MCF 10A (cell line): ENCODE measurements at regions not wholly inside any gene's neighbourhood (a gene's known extent, or its start where the extent isn't known, plus 50 kb on each side); places are given as distances from the start of the nearest gene placed in this dataset.

ENCODE experiments used
- BruUV-seq: library from RNA; stranded (reverse); fragments of 400-500 nt; replicated peaks from 2 replicates; lab custom pipeline; 2021; lab: Mats Ljungman, UMichigan
- CTCF ChIA-PET: fragments of 300-600 bp; sonication (Branson Sonifier 250); formaldehyde crosslinking; extraction: SDS; loops from one replicate; lab custom pipeline; 2021; ENCODE audit warnings: antibody characterized with exemption, inconsistent platforms; lab: Yijun Ruan, JAX
- POLR2A ChIA-PET: fragments of 300-600, 350-650 bp; sonication (Branson Sonifier 250); formaldehyde crosslinking; extraction: SDS; loops from one replicate; lab custom pipeline; 2020; ENCODE audit warnings: antibody characterized with exemption, inconsistent platforms; lab: Yijun Ruan, JAX
- DNase-seq: peaks from one replicate; pipeline ENCODE4 v3.0.0-alpha.2; 2018; ENCODE audit not compliant: unreplicated experiment
- H3K27ac Mint-ChIP-seq: one replicate; pipeline ENCODE4 v1.8.0; 2022; ENCODE audit warnings: mild to moderate bottlenecking, low read depth, mixed read lengths; ENCODE audit not compliant: unreplicated experiment
- H3K27me3 Mint-ChIP-seq: one replicate; pipeline ENCODE4 v1.8.0; 2022; ENCODE audit warnings: mixed read lengths; ENCODE audit not compliant: insufficient read depth, unreplicated experiment
- H3K36me3 Mint-ChIP-seq: one replicate; pipeline ENCODE4 v1.8.0; 2022; ENCODE audit warnings: mild to moderate bottlenecking, moderate library complexity, mixed read lengths; ENCODE audit not compliant: insufficient read depth, unreplicated experiment
- H3K4me1 Mint-ChIP-seq: one replicate; pipeline ENCODE4 v1.8.0; 2022; ENCODE audit warnings: mixed read lengths; ENCODE audit not compliant: insufficient read depth, unreplicated experiment
- H3K4me3 Mint-ChIP-seq: one replicate; pipeline ENCODE4 v1.8.0; 2022; ENCODE audit warnings: mild to moderate bottlenecking, moderate library complexity, mixed read lengths; ENCODE audit not compliant: unreplicated experiment
- H3K9me3 Mint-ChIP-seq: one replicate; pipeline ENCODE4 v1.8.0; 2022; ENCODE audit warnings: mixed read lengths; ENCODE audit not compliant: unreplicated experiment
- CTCF ChIP-seq: fragments of 200-600 bp; IDR thresholded peaks from one replicate; pipeline ENCODE4 v1.8.0; 2022; ENCODE audit warnings: antibody characterized with exemption, mild to moderate bottlenecking; ENCODE audit not compliant: unreplicated experiment
- intact Hi-C: fragments of 100-400 bp; cut with micrococcal nuclease; formaldehyde crosslinking; loops from 2 replicates; pipeline ENCODE4 v1.14.1; 2022

- Mint-ChIP-seq H3K27me3 (no peaks in the 10 kb centered on the region), H3K4me3 (no peak overlapping the region), H3K36me3 (no peaks in the 10 kb centered on the region), H3K27ac (no peak overlapping the region), H3K9me3 (no peaks in the 10 kb centered on the region), H3K4me1 (no peaks in the 10 kb centered on the region)
- intact Hi-C loops = no loop called here
- ChIA-PET POLR2A (interaction anchor here (0.7 to 1.3 kb wide), 2 partner anchors 14 to 33 kb away, joined by 3 to 4 read pairs; no protein-coding TSS in a partner anchor), CTCF (interaction anchor here (0.6 to 1.7 kb wide), 6 partner anchors 14 to 506 kb away, joined by 3 to 7 read pairs (median 3); no protein-coding TSS in a partner anchor)
- DNase-seq = no peak
- BruUV-seq = no TSS peak
- no peak for TF ChIP-seq CTCF
These were observed 50.2 kb upstream of the BCL11A start for GRCh38 chr2:60603533-60604190.

- TF ChIP-seq CTCF = no peak
- H3K9me3 Mint-ChIP-seq = no peaks in the 10 kb centered on the region
- ChIA-PET CTCF (interaction anchor here (0.6 kb wide), 1 partner anchor 1472 kb away, joined by 3 read pairs; no protein-coding TSS in a partner anchor), POLR2A (no interaction called here)
- intact Hi-C loops = no loop called here
- BruUV-seq = no TSS peak
- no peak overlapping the region for H3K27ac Mint-ChIP-seq
- no peak for DNase-seq
- no peaks in the 10 kb centered on the region for H3K36me3 Mint-ChIP-seq
- no peaks in the 10 kb centered on the region for H3K4me1 Mint-ChIP-seq
- no peaks in the 10 kb centered on the region for H3K27me3 Mint-ChIP-seq
- no peak overlapping the region for H3K4me3 Mint-ChIP-seq
These were observed 51.1 kb upstream of the BCL11A start for GRCh38 chr2:60604486-60605064.

- no TSS peak for BruUV-seq
- CTCF ChIA-PET = interaction anchor here (0.6 to 1.2 kb wide), 3 partner anchors 8 to 37 kb away, joined by 3 to 7 read pairs (median 6); no protein-coding TSS in a partner anchor
These were observed 52.4 kb upstream of the BCL11A start for GRCh38 chr2:60605866-60606265.

More at GRCh38 chr2:60605866-60606265, 52.4 kb upstream of the BCL11A start:
- Mint-ChIP-seq H3K27ac (no peak overlapping the region), H3K36me3 (no peaks in the 10 kb centered on the region), H3K27me3 (no peaks in the 10 kb centered on the region), H3K9me3 (no peaks in the 10 kb centered on the region), H3K4me3 (no peak overlapping the region), H3K4me1 (no peaks in the 10 kb centered on the region)
- intact Hi-C loops = no loop called here
- no peak for DNase-seq
- no peak for TF ChIP-seq CTCF
- POLR2A ChIA-PET = no interaction called here
